Right ventricle myocardium superior (tissue), 1 donor: ENCODE measurements at regions not wholly inside any gene's neighbourhood (a gene's known extent, or its start where the extent isn't known, plus 50 kb on each side); places are given as distances from the start of the nearest gene placed in this dataset.
A peak's percentile ranks its signal among the peaks of the same experiment; 100 is the strongest.
"Not testable (repeated sequence)": the region's sequence is repeated elsewhere in the genome, so short reads cannot be mapped to it uniquely, and the experiment has no call there.

ENCODE experiments used
- ATAC-seq: fragments of 200-7000 bp; cut with Tn5 transposase; one replicate; pipeline ENCODE4 v1.9.1; 2020; ENCODE audit warnings: mild to moderate bottlenecking; ENCODE audit not compliant: poor library complexity
- DNase-seq: peaks from one replicate; pipeline ENCODE4 v3.0.0-alpha.2; 2020
- intact Hi-C: fragments of 100-400 bp; cut with DNase I; formaldehyde crosslinking; loops from one replicate; pipeline ENCODE4 v1.11.2; 2022
- donor health status: DM: no; HTN: yes; CAD: no; lungs with severe emphysema.

- intact Hi-C loops: no loop called here
- DNase-seq: no peak
- ATAC-seq: no peak
Measured at GRCh38 chr7:113548137-113548536, 370.7 kb downstream of the PPP1R3A start.

GRCh38 chr7:113521468-113521867 lies 397.3 kb downstream of the PPP1R3A start:
- no peak for DNase-seq
- ATAC-seq: no peak
- intact Hi-C loops: no loop called here

GRCh38 chr7:113519472-113519871 lies 399.3 kb downstream of the PPP1R3A start:
- DNase-seq (no peak), ATAC-seq (no peak)
- intact Hi-C loops: no loop called here

GRCh38 chr7:113504691-113505090 lies 386.3 kb upstream of the SMIM30 start:
- no peak for DNase-seq
- ATAC-seq: no peak
- intact Hi-C loops: no loop called here

- DNase-seq: no peak
- intact Hi-C loops: no loop called here
- peak; percentile 66 for ATAC-seq
Measured at GRCh38 chr7:113504142-113504541, 385.8 kb upstream of the SMIM30 start.

- intact Hi-C loops, ATAC-seq, DNase-seq: not testable (repeated sequence)
Measured at GRCh38 chr7:113496586-113496985, 378.2 kb upstream of the SMIM30 start.

- intact Hi-C loops, DNase-seq: not testable (repeated sequence)
- ATAC-seq: peak; percentile 97
Measured at GRCh38 chr7:113494797-113495566, 376.6 kb upstream of the SMIM30 start.

GRCh38 chr7:113491305-113491704 lies 373.0 kb upstream of the SMIM30 start:
- no peak for ATAC-seq
- intact Hi-C loops: no loop called here
- no peak for DNase-seq

- intact Hi-C loops: no loop called here
- ATAC-seq: no peak
Measured at GRCh38 chr7:113487925-113488731, 369.8 kb upstream of the SMIM30 start.

GRCh38 chr7:113486548-113486947 lies 368.2 kb upstream of the SMIM30 start:
- ATAC-seq (no peak), DNase-seq (no peak)
- intact Hi-C loops: no loop called here

More at GRCh38 chr7:113487925-113488731, 369.8 kb upstream of the SMIM30 start:
- no peak for DNase-seq

- ATAC-seq (no peak), DNase-seq (no peak)
- intact Hi-C loops: no loop called here
Measured at GRCh38 chr7:113483657-113484056, 365.3 kb upstream of the SMIM30 start.

- no peak for DNase-seq
- ATAC-seq: no peak
- intact Hi-C loops: no loop called here
Measured at GRCh38 chr7:113480537-113480936, 362.2 kb upstream of the SMIM30 start.

- ATAC-seq (no peak), DNase-seq (no peak)
- intact Hi-C loops: no loop called here
Measured at GRCh38 chr7:113464096-113464855, 345.9 kb upstream of the SMIM30 start.

GRCh38 chr7:113460067-113460466 lies 341.7 kb upstream of the SMIM30 start:
- intact Hi-C loops: no loop called here
- no peak for DNase-seq
- ATAC-seq: no peak

GRCh38 chr7:113456533-113456932 lies 338.2 kb upstream of the SMIM30 start:
- ATAC-seq (no peak), DNase-seq (no peak)
- intact Hi-C loops: no loop called here

GRCh38 chr7:113454597-113455169 lies 336.3 kb upstream of the SMIM30 start:
- no peak for DNase-seq
- ATAC-seq: no peak
- intact Hi-C loops: no loop called here

- DNase-seq (no peak), ATAC-seq (no peak)
- intact Hi-C loops: no loop called here
Measured at GRCh38 chr7:113452245-113452644, 333.9 kb upstream of the SMIM30 start.

- intact Hi-C loops: no loop called here
- ATAC-seq (no peak), DNase-seq (no peak)
Measured at GRCh38 chr7:113446791-113447190, 328.4 kb upstream of the SMIM30 start.

- intact Hi-C loops: no loop called here
- ATAC-seq (no peak), DNase-seq (no peak)
Measured at GRCh38 chr7:113446391-113446790, 328.0 kb upstream of the SMIM30 start.
